IPS DF 4.7 (cell line): ENCODE measurements at regions not wholly inside any gene's neighbourhood (a gene's known extent, or its start where the extent isn't known, plus 50 kb on each side); places are given as distances from the start of the nearest gene placed in this dataset.
"Not testable (repeated sequence)": the region's sequence is repeated elsewhere in the genome, so short reads cannot be mapped to it uniquely, and the experiment has no call there.

Experiments
- DNase-seq: peaks from one replicate; pipeline ENCODE4 v3.0.0-alpha.2; 2013; ENCODE audit warnings: low spot score; ENCODE audit errors: extremely low read depth

GRCh38 chr21:28031066-28031465 is 961.6 kb downstream of the LTN1 start:
- DNase-seq = not testable (repeated sequence)

DNA sequence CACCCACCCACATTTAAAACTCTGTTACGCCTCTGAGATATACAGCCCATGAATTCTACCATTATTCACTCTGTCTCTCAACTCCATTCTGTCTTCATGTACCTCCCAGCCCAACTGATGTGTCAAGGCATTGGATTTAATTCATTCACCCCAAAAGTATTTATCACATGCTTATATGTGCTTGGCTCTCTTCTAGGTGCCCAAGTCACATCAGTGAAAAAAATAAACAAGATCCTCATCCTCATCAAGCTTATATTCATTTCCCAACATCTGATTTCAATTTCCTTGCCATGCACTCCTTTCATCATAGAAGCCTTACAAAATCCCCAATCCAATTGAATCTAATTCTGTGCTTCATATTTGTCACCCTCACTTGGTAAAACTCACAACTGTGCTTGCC is 967.6 kb downstream of the LTN1 start:
- no peak for DNase-seq

DNA sequence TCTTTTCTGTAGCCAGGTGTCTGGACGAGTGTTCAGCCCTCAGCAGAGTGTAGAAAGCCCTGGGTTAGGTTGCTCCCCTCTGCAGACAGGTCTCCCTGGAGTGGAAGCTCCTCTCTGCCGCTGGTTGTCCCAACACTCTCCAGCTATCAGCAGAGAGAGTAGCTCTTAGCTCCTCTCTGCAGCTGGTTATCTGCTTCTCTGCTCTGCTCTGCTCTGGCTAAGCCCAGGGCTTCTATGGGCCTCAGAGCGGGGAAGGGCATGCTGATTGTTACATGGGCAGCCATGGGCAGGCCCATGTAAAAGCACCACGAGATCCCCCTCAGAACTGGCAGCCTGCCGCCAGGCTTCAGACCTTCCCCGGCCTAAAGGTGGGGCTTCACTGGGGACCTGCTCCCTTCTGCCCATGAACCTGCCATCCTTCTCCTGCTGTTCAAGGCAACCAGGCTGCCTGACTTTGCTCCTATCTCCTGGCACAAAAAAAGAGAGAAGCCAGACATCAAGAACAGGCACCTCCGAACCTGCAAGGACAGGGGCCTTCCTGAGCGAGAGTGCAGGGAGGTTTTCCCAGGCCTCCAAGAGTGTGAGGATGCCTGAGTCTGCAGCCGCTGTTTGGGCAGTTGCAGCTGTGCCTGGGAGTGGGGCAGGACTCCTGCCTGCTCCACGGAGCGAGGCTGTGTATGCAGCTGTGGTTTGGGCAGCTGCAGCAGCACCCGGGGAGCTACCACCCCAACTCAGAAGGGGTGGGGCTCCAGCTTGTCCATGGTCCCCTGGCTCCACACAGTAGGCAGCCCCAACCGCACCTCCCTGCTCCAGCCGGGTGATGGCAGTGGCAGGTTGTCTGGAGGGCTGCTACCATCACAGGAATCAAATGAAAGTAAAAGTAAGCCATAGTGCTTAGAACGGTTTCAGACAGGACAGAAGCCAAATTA is 973.7 kb downstream of the LTN1 start:
- no peak for DNase-seq

DNA sequence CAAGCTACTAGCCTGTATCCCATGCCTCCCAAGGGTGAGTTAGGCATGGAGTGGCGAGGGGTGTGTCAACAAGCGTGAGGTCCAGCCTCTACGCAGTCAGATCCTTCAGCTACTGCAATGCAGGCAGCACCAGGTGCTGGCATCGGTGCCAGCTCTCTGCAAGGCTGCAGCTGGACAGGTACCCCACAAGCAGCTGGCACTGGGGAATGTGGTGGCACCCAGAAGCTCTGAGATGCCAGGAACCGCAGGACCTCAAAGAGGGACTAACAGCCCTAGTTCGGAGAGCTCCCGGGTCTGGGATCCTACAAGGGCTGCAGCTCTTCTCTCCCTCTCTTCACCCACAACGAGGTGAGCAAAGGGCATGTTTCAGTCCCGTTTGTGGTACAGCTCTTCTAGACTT is 974.5 kb downstream of the LTN1 start:
- DNase-seq = no peak

- no peak for DNase-seq
Observed at GRCh38 chr21:28016571-28016970, 976.1 kb downstream of the LTN1 start.

- DNase-seq = not testable (repeated sequence)
Observed at GRCh38 chr21:28013123-28013522, 979.6 kb downstream of the LTN1 start.

GRCh38 chr21:28011970-28012369 is 980.7 kb downstream of the LTN1 start:
- not testable (repeated sequence) for DNase-seq

GRCh38 chr21:28008245-28008644 is 984.4 kb downstream of the LTN1 start:
- DNase-seq = not testable (repeated sequence)

GRCh38 chr21:28003627-28004026 is 989.0 kb downstream of the LTN1 start:
- DNase-seq = not testable (repeated sequence)

- DNase-seq = not testable (repeated sequence)
Observed at GRCh38 chr21:27996906-27997305, 995.8 kb downstream of the LTN1 start.

DNA sequence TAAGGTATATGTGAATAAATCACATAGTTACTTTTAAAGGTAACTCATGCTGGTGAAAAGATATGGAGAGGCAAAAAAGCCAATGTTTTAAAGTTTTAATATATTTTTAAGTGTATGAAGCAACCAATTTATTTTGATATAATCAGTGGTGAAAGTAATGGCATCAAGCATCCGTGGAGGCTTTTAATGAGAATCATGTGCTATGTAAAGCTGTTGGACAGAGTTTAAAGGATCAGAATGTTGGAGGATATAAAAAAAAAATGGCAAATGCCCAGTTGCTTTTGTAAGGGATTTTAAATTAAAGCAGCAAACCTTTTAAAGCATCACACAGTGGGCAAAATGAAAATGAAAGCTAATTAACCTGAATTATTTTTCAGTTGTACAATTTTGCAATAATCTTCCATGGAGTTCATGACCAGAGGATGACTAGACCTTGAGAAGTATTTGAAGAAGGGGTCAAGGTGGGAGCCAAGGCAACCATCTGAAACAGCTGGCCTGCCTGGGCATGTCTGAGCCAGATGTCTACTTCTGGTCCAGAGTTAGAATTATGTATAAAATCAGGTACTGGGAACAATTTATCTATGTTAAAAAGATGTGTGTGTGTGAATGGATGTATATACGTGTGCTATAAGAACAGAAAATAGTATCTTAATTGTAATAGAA is 1007.9 kb downstream of the LTN1 start:
- DNase-seq = not testable (repeated sequence)

DNA sequence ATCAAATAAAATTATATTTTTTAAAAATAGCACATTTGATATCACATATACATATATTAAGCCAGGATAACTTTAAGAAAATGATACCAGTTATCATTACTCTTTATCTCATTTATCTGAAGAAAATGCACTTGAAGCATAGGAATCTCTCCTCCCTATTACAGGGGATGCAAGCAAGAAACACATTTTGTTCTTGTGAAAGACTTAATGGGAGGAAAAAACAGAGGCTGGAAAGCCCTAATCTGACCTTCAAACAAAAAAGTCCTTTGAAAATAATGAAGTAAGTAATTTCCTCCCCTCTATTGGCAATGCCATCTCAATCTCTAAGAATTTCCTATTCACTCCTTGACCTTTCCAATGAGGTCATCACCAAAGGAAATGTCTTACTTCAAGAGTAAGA is 1012.6 kb upstream of the ADAMTS5 start:
- DNase-seq = not testable (repeated sequence)

- DNase-seq = no peak
Observed at GRCh38 chr21:27975514-27975913, 1008.6 kb upstream of the ADAMTS5 start.

DNA sequence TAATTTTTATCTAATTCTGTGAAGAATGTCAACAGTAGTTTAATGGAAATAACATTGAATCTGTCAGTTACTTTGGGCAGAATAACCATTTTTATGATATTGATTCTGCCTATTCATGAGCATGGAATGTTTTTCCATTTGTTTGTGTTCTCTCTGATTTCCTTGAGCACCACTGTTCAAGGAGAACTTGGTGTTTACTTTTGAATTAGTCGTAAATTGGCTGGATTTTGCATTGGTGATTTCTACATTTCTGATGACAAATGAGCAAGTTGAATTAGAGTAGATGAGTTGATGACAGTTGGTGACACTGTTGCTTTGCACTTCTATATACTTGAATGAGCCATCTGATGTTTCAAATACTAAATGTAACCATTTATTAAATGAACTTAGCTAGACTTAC is 1007.3 kb upstream of the ADAMTS5 start:
- not testable (repeated sequence) for DNase-seq

GRCh38 chr21:27968240-27968639 is 1001.4 kb upstream of the ADAMTS5 start:
- not testable (repeated sequence) for DNase-seq

- no peak for DNase-seq
Observed at GRCh38 chr21:27954543-27955165, 987.8 kb upstream of the ADAMTS5 start.

- DNase-seq = no peak
Observed at GRCh38 chr21:27953340-27954045, 986.6 kb upstream of the ADAMTS5 start.

- DNase-seq = peak; percentile 0
Observed at GRCh38 chr21:27949093-27949492, 982.2 kb upstream of the ADAMTS5 start.

GRCh38 chr21:27930108-27930767 is 963.4 kb upstream of the ADAMTS5 start:
- not testable (repeated sequence) for DNase-seq

DNA sequence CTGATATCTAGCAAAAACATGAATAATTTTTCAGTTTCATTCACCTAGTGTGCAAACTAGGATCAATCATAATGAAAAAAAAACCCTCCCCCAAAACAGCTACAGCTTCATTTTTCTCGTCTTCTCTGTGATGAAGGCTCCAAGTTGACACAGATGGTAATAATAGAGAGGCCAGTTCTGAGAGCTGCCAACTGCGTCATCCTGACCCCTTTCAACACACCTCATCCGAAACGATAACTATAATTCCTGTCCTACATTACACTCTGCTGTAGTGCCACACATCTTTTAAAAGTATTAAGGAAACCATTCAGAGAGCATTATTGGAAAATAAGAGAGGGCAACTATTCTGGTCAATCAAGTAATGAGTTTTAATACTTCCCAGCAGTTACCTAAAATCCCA is 962.3 kb upstream of the ADAMTS5 start:
- DNase-seq = not testable (repeated sequence)
